ENCODE measurements at regions not wholly inside any gene's neighbourhood (a gene's known extent, or its start where the extent isn't known, plus 50 kb on each side); places are given as distances from the start of the nearest gene placed in this dataset.

DNA sequence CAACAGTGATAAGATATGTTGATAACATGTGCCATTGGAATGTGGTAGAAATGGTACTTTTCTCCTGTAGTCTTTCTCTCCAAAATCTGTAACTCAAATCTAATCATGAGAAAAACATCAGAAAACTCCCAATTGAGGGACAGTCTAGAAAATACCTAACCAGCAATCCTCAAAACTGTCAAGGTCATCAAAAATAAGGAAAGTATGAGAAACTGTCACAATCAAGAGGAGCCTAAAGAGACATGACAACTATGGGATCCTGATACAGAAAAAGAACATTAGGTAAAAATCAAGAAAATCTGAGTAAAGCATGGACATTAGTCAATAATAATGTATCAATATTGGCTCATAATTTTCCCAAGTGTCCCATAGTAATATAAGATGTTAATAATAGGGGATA is 124.5 kb upstream of the PPP1R2C start:
- no peak overlapping the region for H3K27ac ChIP-seq (ENCODE audit: low read depth)
- H3K4me3 Mint-ChIP-seq: no peak overlapping the region
- no peaks in the 10 kb centered on the region for H3F3A ChIP-seq (replicated peaks; ENCODE audit: low read depth)
- H4K20me1 ChIP-seq (replicated peaks; ENCODE audit: insufficient read depth): no peaks in the 10 kb centered on the region
- no peak overlapping the region for H3K4me3 ChIP-seq
- no peaks in the 10 kb centered on the region for H3K27me3 ChIP-seq (ENCODE audit: insufficient read depth)
- H3K4me1 ChIP-seq (ENCODE audit: insufficient read depth): no peaks in the 10 kb centered on the region
- H3K9me2 ChIP-seq (ENCODE audit: insufficient read depth): no peaks in the 10 kb centered on the region
- no peaks in the 10 kb centered on the region for H3K9me3 Mint-ChIP-seq
- no peaks in the 10 kb centered on the region for H3K4me1 Mint-ChIP-seq
- H3K27me3 Mint-ChIP-seq (ENCODE audit: insufficient read depth, low read depth, poor library complexity): no peaks in the 10 kb centered on the region
- H2AFZ ChIP-seq: no peak overlapping the region
- TF ChIP-seq, protein P1, sequence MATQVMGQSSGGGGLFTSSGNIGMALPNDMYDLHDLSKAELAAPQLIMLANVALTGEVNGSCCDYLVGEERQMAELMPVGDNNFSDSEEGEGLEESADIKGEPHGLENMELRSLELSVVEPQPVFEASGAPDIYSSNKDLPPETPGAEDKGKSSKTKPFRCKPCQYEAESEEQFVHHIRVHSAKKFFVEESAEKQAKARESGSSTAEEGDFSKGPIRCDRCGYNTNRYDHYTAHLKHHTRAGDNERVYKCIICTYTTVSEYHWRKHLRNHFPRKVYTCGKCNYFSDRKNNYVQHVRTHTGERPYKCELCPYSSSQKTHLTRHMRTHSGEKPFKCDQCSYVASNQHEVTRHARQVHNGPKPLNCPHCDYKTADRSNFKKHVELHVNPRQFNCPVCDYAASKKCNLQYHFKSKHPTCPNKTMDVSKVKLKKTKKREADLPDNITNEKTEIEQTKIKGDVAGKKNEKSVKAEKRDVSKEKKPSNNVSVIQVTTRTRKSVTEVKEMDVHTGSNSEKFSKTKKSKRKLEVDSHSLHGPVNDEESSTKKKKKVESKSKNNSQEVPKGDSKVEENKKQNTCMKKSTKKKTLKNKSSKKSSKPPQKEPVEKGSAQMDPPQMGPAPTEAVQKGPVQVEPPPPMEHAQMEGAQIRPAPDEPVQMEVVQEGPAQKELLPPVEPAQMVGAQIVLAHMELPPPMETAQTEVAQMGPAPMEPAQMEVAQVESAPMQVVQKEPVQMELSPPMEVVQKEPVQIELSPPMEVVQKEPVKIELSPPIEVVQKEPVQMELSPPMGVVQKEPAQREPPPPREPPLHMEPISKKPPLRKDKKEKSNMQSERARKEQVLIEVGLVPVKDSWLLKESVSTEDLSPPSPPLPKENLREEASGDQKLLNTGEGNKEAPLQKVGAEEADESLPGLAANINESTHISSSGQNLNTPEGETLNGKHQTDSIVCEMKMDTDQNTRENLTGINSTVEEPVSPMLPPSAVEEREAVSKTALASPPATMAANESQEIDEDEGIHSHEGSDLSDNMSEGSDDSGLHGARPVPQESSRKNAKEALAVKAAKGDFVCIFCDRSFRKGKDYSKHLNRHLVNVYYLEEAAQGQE (IDR thresholded peaks at IDR 0.05; ENCODE audit: unreplicated experiment): no peak
- TF ChIP-seq, protein P2, sequence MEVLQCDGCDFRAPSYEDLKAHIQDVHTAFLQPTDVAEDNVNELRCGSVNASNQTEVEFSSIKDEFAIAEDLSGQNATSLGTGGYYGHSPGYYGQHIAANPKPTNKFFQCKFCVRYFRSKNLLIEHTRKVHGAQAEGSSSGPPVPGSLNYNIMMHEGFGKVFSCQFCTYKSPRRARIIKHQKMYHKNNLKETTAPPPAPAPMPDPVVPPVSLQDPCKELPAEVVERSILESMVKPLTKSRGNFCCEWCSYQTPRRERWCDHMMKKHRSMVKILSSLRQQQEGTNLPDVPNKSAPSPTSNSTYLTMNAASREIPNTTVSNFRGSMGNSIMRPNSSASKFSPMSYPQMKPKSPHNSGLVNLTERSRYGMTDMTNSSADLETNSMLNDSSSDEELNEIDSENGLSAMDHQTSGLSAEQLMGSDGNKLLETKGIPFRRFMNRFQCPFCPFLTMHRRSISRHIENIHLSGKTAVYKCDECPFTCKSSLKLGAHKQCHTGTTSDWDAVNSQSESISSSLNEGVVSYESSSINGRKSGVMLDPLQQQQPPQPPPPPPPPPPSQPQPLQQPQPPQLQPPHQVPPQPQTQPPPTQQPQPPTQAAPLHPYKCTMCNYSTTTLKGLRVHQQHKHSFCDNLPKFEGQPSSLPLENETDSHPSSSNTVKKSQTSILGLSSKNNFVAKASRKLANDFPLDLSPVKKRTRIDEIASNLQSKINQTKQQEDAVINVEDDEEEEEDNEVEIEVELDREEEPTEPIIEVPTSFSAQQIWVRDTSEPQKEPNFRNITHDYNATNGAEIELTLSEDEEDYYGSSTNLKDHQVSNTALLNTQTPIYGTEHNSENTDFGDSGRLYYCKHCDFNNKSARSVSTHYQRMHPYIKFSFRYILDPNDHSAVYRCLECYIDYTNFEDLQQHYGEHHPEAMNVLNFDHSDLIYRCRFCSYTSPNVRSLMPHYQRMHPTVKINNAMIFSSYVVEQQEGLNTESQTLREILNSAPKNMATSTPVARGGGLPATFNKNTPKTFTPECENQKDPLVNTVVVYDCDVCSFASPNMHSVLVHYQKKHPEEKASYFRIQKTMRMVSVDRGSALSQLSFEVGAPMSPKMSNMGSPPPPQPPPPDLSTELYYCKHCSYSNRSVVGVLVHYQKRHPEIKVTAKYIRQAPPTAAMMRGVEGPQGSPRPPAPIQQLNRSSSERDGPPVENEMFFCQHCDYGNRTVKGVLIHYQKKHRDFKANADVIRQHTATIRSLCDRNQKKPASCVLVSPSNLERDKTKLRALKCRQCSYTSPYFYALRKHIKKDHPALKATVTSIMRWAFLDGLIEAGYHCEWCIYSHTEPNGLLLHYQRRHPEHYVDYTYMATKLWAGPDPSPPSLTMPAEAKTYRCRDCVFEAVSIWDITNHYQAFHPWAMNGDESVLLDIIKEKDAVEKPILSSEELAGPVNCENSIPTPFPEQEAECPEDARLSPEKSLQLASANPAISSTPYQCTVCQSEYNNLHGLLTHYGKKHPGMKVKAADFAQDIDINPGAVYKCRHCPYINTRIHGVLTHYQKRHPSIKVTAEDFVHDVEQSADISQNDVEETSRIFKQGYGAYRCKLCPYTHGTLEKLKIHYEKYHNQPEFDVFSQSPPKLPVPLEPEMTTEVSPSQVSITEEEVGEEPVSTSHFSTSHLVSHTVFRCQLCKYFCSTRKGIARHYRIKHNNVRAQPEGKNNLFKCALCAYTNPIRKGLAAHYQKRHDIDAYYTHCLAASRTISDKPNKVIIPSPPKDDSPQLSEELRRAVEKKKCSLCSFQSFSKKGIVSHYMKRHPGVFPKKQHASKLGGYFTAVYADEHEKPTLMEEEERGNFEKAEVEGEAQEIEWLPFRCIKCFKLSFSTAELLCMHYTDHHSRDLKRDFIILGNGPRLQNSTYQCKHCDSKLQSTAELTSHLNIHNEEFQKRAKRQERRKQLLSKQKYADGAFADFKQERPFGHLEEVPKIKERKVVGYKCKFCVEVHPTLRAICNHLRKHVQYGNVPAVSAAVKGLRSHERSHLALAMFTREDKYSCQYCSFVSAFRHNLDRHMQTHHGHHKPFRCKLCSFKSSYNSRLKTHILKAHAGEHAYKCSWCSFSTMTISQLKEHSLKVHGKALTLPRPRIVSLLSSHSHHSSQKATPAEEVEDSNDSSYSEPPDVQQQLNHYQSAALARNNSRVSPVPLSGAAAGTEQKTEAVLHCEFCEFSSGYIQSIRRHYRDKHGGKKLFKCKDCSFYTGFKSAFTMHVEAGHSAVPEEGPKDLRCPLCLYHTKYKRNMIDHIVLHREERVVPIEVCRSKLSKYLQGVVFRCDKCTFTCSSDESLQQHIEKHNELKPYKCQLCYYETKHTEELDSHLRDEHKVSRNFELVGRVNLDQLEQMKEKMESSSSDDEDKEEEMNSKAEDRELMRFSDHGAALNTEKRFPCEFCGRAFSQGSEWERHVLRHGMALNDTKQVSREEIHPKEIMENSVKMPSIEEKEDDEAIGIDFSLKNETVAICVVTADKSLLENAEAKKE (CRISPR knock-in tag; IDR thresholded peaks at IDR 0.05): no peak
- TF ChIP-seq, protein P3, sequence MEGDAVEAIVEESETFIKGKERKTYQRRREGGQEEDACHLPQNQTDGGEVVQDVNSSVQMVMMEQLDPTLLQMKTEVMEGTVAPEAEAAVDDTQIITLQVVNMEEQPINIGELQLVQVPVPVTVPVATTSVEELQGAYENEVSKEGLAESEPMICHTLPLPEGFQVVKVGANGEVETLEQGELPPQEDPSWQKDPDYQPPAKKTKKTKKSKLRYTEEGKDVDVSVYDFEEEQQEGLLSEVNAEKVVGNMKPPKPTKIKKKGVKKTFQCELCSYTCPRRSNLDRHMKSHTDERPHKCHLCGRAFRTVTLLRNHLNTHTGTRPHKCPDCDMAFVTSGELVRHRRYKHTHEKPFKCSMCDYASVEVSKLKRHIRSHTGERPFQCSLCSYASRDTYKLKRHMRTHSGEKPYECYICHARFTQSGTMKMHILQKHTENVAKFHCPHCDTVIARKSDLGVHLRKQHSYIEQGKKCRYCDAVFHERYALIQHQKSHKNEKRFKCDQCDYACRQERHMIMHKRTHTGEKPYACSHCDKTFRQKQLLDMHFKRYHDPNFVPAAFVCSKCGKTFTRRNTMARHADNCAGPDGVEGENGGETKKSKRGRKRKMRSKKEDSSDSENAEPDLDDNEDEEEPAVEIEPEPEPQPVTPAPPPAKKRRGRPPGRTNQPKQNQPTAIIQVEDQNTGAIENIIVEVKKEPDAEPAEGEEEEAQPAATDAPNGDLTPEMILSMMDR (conservative IDR thresholded peaks at IDR 0.05; ENCODE audit: low read depth in 2 of 2): no peak
- TF ChIP-seq POLR2AphosphoS5 (IDR thresholded peaks at IDR 0.05; ENCODE audit: low read depth) (no peak), JUNB (IDR thresholded peaks at IDR 0.05; ENCODE audit: unreplicated experiment) (no peak), CREB1 (CRISPR knock-in tag; IDR thresholded peaks at IDR 0.05; ENCODE audit: low read depth) (no peak), NANOG (IDR thresholded peaks at IDR 0.05; ENCODE audit: borderline replicate concordance) (no peak), EZH2 (IDR thresholded peaks at IDR 0.05; ENCODE audit: low read depth, unreplicated experiment) (no peak), EZH2phosphoT487 (IDR thresholded peaks at IDR 0.05; ENCODE audit: unreplicated experiment) (no peak), ZNF114 (CRISPR knock-in tag; IDR thresholded peaks at IDR 0.05) (no peak), ZNF331 (CRISPR knock-in tag; IDR thresholded peaks at IDR 0.05; ENCODE audit: low read depth) (no peak), STAT1 (IDR thresholded peaks at IDR 0.05; ENCODE audit: unreplicated experiment) (no peak)
- TF ChIP-seq, protein P4, sequence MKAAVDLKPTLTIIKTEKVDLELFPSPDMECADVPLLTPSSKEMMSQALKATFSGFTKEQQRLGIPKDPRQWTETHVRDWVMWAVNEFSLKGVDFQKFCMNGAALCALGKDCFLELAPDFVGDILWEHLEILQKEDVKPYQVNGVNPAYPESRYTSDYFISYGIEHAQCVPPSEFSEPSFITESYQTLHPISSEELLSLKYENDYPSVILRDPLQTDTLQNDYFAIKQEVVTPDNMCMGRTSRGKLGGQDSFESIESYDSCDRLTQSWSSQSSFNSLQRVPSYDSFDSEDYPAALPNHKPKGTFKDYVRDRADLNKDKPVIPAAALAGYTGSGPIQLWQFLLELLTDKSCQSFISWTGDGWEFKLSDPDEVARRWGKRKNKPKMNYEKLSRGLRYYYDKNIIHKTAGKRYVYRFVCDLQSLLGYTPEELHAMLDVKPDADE (IDR thresholded peaks at IDR 0.05): no peak
- H3K4me2 ChIP-seq: no peak overlapping the region
- ATAC-seq (no peak), DNase-seq (ENCODE audit: low spot score) (no peak)
- no peaks in the 10 kb centered on the region for H3K79me2 ChIP-seq (replicated peaks; ENCODE audit: insufficient read depth)
- H3K27ac Mint-ChIP-seq: no peak overlapping the region
- no peaks in the 10 kb centered on the region for H3K36me3 ChIP-seq (ENCODE audit: insufficient read depth)
- H3K36me3 Mint-ChIP-seq (ENCODE audit: low read depth): no peaks in the 10 kb centered on the region

Measured in GM23338 (cell line).